ENCODE measurements at regions not wholly inside any gene's neighbourhood (a gene's known extent, or its start where the extent isn't known, plus 50 kb on each side); places are given as distances from the start of the nearest gene placed in this dataset.

- TF ChIP-seq CTCF (IDR thresholded peaks at IDR 0.05; ENCODE audit: control insufficient read depth, insufficient read depth, low read depth, low read length, missing control alignments) = no peak
- H3K4me3 ChIP-seq (ENCODE audit: control insufficient read depth, low read depth, low read length) = no peak overlapping the region
- no peak for DNase-seq (ENCODE audit: low read depth)
Observed at GRCh38 chr5:162719720-162720119, 652.1 kb downstream of the GABRG2 start.

GRCh38 chr5:162721125-162721524, 653.6 kb downstream of the GABRG2 start:
- no peak for DNase-seq (ENCODE audit: low read depth)
- no peak overlapping the region for H3K4me3 ChIP-seq (ENCODE audit: control insufficient read depth, low read depth, low read length)
- no peak for TF ChIP-seq CTCF (IDR thresholded peaks at IDR 0.05; ENCODE audit: control insufficient read depth, insufficient read depth, low read depth, low read length, missing control alignments)

- TF ChIP-seq CTCF (IDR thresholded peaks at IDR 0.05; ENCODE audit: control insufficient read depth, insufficient read depth, low read depth, low read length, missing control alignments) = no peak
- no peak for DNase-seq (ENCODE audit: low read depth)
- no peak overlapping the region for H3K4me3 ChIP-seq (ENCODE audit: control insufficient read depth, low read depth, low read length)
Observed at GRCh38 chr5:162752612-162753011, 684.8 kb upstream of the CCNG1 start.

- TF ChIP-seq CTCF (IDR thresholded peaks at IDR 0.05; ENCODE audit: control insufficient read depth, insufficient read depth, low read depth, low read length, missing control alignments) = no peak
- H3K4me3 ChIP-seq (ENCODE audit: control insufficient read depth, low read depth, low read length) = no peak overlapping the region
- DNase-seq (ENCODE audit: low read depth) = no peak
Observed at GRCh38 chr5:162762119-162762518, 675.3 kb upstream of the CCNG1 start.

GRCh38 chr5:162769019-162769418, 668.4 kb upstream of the CCNG1 start:
- no peak for TF ChIP-seq CTCF (IDR thresholded peaks at IDR 0.05; ENCODE audit: control insufficient read depth, insufficient read depth, low read depth, low read length, missing control alignments)
- H3K4me3 ChIP-seq (ENCODE audit: control insufficient read depth, low read depth, low read length) = no peak overlapping the region
- no peak for DNase-seq (ENCODE audit: low read depth)

GRCh38 chr5:162785673-162786072, 651.7 kb upstream of the CCNG1 start:
- DNase-seq (ENCODE audit: low read depth) = no peak
- H3K4me3 ChIP-seq (ENCODE audit: control insufficient read depth, low read depth, low read length) = no peak overlapping the region
- no peak for TF ChIP-seq CTCF (IDR thresholded peaks at IDR 0.05; ENCODE audit: control insufficient read depth, insufficient read depth, low read depth, low read length, missing control alignments)

- no peak for DNase-seq (ENCODE audit: low read depth)
- H3K4me3 ChIP-seq (ENCODE audit: control insufficient read depth, low read depth, low read length) = no peak overlapping the region
- TF ChIP-seq CTCF (IDR thresholded peaks at IDR 0.05; ENCODE audit: control insufficient read depth, insufficient read depth, low read depth, low read length, missing control alignments) = no peak
Observed at GRCh38 chr5:162786234-162786633, 651.2 kb upstream of the CCNG1 start.

All from AG09309 (cell line).